Testis (tissue), 2 donors: ENCODE measurements at regions not wholly inside any gene's neighbourhood (a gene's known extent, or its start where the extent isn't known, plus 50 kb on each side); places are given as distances from the start of the nearest gene placed in this dataset.

Source experiments
- POLR2A ChIP-seq: fragments of 450-650 bp; IDR thresholded peaks from one replicate; pipeline ENCODE4 v1.6.1; 2017; ENCODE audit warnings: antibody characterized with exemption, mild to moderate bottlenecking, moderate library complexity
- TF ChIP-seq, protein P1 (sequence below), 3 experiments: fragments of 450-650 bp in 2 of 3; fragments of 200-600 bp in 1 of 3; sonication (generic) in 1 of 3; IDR thresholded peaks; one replicate each; pipeline ENCODE4 v1.5.1; 2016 to 2019; ENCODE audit warnings: antibody characterized with exemption in 3 of 3, mild to moderate bottlenecking in 2 of 3, moderate library complexity in 1 of 3

GRCh38 chr17:15884731-15885130 is 60.2 kb upstream of the ADORA2B start:
- TF ChIP-seq, protein P1, sequence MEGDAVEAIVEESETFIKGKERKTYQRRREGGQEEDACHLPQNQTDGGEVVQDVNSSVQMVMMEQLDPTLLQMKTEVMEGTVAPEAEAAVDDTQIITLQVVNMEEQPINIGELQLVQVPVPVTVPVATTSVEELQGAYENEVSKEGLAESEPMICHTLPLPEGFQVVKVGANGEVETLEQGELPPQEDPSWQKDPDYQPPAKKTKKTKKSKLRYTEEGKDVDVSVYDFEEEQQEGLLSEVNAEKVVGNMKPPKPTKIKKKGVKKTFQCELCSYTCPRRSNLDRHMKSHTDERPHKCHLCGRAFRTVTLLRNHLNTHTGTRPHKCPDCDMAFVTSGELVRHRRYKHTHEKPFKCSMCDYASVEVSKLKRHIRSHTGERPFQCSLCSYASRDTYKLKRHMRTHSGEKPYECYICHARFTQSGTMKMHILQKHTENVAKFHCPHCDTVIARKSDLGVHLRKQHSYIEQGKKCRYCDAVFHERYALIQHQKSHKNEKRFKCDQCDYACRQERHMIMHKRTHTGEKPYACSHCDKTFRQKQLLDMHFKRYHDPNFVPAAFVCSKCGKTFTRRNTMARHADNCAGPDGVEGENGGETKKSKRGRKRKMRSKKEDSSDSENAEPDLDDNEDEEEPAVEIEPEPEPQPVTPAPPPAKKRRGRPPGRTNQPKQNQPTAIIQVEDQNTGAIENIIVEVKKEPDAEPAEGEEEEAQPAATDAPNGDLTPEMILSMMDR (IDR thresholded peaks at IDR 0.05), result no peak
- TF ChIP-seq POLR2A, result no peak
